Body of pancreas (tissue), 4 donors: ENCODE measurements at regions not wholly inside any gene's neighbourhood (a gene's known extent, or its start where the extent isn't known, plus 50 kb on each side); places are given as distances from the start of the nearest gene placed in this dataset.

Experiments used
- POLR2A ChIP-seq, 3 donors: fragments of 450-650 bp; IDR thresholded peaks; one replicate each; pipeline ENCODE4 v1.6.1; 2016; ENCODE audit warnings: antibody characterized with exemption in 3 of 3, mild to moderate bottlenecking in 2 of 3
- TF ChIP-seq, protein P1 (sequence below), 7 experiments: fragments of 450-650 bp in 4 of 7; fragments of 200-600 bp in 3 of 7; sonication (generic) in 3 of 7; IDR thresholded peaks; one replicate each; pipeline ENCODE4 v1.5.1; 2016 to 2019; ENCODE audit warnings: antibody characterized with exemption in 7 of 7

DNA sequence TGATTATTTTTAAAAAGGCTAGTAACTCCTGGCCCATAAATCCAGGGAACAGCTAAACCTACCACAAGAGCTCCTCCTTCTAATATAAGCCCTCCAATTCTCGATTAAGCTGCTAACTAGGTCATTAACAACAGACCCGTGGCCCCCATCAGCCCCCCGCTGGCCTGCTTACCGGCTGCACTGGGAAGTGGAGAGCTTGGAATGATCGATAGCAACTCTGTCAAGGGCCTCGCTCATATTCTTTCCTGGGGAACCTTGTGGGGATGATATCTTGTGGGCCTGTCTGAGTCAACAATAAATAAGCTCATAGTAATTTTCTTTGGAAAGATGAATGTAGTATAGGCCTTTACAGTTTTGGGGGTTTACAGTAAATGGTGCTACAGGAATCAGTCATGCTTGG, 353.5 kb downstream of the TCERG1L start:
- TF ChIP-seq, protein P1, sequence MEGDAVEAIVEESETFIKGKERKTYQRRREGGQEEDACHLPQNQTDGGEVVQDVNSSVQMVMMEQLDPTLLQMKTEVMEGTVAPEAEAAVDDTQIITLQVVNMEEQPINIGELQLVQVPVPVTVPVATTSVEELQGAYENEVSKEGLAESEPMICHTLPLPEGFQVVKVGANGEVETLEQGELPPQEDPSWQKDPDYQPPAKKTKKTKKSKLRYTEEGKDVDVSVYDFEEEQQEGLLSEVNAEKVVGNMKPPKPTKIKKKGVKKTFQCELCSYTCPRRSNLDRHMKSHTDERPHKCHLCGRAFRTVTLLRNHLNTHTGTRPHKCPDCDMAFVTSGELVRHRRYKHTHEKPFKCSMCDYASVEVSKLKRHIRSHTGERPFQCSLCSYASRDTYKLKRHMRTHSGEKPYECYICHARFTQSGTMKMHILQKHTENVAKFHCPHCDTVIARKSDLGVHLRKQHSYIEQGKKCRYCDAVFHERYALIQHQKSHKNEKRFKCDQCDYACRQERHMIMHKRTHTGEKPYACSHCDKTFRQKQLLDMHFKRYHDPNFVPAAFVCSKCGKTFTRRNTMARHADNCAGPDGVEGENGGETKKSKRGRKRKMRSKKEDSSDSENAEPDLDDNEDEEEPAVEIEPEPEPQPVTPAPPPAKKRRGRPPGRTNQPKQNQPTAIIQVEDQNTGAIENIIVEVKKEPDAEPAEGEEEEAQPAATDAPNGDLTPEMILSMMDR (IDR thresholded peaks at IDR 0.05) = no peak
- TF ChIP-seq POLR2A (IDR thresholded peaks at IDR 0.05) = no peak
